ENCODE measurements at regions not wholly inside any gene's neighbourhood (a gene's known extent, or its start where the extent isn't known, plus 50 kb on each side); places are given as distances from the start of the nearest gene placed in this dataset.
"Not testable (repeated sequence)": the region's sequence is repeated elsewhere in the genome, so short reads cannot be mapped to it uniquely, and the experiment has no call there.

DNA sequence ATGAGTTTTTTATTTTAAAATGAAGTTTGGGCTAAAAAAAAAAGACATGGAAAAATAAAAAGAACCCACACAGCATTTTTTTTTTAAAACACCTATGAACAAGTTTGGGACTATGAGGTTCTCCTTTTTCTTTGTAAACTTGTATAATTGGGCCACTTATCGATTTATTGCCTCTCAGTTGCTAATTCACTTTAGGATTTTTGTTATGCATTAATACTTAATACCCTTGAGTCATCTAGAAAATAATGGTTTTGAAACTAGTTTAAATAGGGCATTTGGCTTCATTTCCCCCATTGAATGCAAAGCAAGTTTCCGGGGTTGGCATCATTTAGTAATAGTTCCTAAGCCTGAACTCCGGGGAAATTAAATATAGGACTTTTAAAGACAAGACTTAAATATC is 312.8 kb upstream of the RGS6 start:
- no peak for DNase-seq

DNA sequence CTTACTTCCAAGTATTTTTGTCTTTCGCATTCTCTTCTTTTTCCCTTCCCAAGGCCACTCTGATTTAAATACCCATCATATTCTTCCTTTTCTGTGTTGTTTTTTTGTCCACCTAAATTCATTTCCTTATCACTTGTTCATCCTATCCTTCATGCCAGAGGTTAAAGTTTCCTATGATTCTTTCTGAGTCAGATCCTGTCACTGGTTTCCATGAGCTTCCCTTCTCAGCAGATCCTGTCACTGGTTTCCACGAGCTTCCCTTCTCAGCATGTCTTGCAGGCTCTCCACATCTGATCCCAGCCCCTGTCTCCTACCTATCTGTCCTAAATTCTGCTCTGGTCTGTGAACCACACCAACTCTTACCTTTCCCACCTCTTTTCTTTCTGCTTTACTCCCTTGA is 311.8 kb upstream of the RGS6 start:
- no peak for DNase-seq

DNA sequence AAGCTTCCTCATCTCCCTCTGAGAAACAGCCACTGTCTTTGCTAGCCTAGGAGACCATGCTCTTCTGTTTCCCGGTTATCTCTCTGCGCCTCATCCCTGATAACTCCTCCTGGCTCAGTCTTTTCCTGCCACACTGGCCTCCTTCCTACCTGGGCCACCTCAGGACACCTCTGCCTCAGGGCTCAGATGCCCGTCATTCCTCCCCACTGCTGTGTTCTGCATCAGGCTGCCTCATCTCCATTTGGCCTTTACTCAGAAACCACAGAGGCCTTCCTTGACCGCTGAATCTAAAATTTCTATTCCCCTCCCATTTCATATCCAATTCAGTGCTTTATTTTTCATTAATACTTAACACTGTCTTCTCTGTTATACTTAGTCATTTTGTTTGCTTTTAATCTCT is 311.0 kb upstream of the RGS6 start:
- no peak for DNase-seq

DNA sequence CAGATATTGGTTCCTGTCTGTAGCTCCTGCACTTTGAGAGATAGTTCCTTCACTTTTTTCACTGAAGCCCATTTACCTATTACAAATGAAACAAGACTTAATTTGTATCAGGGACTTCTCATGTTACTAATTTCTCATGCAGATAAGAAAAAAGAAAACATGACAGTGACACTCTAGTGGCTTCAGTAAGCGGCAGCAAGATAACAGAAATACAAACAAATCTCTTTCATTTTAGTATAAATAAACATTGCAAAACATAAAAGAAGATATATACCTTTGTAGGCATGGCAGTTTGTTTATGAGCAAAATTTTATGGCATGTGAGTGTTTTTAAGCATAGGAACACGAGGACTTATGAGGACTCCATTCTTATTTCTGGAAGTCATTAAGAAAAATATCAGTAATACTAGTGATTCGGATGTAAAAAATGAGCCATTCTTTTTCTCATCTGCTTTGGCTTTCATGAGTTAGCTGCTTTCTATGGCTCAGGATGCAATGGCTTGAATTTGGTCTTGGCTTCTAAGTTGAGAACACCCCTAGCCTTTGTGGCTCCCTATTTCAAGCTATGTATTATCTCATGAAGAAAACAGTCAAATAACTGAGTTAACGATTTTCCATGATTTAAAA is 310.1 kb upstream of the RGS6 start:
- DNase-seq: no peak

DNA sequence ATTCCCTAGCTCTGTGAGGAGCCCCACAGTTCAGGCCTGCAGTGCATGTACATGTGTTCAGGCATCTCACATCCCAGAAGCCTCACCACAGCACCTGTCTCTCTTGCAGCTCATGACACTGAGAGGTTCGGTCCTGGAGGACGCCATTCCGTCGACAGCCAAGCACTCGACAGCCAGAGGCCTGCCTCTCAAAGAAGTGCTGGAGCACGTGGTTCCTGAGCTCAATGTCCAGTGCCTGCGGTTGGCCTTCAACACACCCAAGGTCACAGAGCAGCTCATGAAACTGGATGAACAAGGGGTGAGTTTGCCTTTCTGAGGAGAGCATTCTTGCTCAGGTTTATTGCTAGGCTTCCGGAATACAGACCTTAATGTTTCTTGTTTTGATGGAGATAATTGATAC is 308.3 kb upstream of the RGS6 start:
- no peak for DNase-seq

DNA sequence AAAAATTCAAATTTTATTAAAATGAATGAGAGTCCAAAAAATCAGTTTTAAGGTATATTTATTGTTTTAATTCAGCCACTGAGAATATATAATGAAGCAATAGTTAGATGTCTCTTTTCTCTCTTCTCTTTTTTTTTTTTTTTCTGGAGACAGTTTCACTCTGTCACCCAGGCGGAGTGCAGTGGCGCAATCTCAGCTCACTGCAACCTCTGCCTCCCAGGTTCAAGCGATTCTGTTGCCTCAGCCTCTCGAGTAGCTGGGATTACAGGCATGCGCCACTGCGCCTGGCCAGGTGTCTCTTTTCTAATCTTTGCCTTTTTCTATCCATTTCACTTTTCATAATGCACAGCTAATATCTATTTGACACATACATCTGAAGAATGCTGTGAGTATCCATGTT is 307.1 kb upstream of the RGS6 start:
- no peak for DNase-seq

DNA sequence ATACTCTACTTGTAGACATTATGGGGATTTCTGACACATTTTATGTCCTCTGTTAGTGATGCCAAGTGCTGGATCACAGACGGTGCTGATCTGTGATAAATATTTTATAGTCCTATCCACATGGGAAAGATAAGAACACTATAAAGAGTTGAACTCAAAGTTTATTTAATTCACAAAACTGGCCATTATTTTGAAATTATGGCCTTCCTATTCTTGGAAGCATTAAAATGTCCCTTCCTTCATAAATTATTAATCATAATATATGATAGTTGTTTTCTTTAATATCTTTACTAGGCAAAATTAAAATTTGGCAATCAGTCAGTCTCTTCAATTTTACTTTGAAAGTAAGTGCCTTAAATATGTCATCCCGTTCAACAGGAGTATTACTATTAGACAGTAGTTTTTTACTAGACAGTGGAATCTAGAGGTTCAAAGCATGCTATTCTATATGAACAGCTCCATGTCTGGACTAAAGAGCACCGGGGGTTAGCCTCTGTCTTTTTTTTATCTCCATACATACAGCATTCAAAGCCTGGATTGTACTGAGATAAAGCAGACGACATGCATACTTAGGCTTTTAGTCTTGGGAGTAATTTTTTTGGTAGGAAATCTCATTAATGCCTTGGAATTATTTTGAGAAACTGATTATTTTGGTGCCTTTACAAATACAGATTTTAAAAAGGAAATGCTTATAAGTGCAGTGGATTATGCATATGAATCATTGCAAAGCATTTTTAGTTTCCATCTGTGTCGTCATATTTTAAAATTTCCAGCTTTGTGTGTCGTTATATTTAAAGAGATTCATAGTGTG is 306.1 kb upstream of the RGS6 start:
- no peak for DNase-seq

DNA sequence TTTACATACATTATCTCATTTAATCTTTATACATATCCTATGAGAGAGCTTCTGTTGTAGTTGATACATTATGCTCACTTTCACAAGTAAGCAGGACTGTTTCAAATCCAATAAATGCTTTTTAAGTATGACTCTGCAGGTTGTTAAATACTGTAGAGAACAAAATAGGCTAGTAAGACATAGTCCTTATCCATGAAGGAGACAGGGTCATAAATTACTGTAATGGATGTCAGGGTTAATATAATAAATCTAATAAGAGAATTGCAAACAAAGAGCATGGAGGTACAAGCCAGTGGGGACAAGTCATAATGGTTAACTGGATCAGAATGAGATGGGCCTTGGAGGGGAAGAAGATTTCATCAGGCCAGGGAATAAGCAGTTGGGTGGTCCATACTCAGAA is 303.8 kb upstream of the RGS6 start:
- no peak for DNase-seq

DNA sequence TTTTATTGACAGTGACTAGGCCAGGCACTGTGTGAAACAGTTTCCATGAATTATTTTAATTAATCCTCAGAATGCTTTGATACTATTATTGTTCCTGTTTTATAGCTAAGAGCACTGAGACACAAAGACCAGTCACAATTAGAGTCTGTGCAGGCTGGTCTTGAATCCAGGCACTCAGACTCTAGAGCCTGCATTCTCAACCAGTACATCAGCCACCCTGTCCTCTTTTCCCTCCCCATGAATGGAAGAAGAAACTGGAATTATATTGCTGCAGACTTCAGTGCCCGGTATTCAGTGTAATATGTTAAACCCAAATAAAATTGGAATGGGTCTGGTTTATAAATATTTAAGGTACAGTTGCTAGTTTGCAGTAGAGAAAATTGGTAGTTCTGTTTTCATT is 303.0 kb upstream of the RGS6 start:
- DNase-seq: no peak

DNA sequence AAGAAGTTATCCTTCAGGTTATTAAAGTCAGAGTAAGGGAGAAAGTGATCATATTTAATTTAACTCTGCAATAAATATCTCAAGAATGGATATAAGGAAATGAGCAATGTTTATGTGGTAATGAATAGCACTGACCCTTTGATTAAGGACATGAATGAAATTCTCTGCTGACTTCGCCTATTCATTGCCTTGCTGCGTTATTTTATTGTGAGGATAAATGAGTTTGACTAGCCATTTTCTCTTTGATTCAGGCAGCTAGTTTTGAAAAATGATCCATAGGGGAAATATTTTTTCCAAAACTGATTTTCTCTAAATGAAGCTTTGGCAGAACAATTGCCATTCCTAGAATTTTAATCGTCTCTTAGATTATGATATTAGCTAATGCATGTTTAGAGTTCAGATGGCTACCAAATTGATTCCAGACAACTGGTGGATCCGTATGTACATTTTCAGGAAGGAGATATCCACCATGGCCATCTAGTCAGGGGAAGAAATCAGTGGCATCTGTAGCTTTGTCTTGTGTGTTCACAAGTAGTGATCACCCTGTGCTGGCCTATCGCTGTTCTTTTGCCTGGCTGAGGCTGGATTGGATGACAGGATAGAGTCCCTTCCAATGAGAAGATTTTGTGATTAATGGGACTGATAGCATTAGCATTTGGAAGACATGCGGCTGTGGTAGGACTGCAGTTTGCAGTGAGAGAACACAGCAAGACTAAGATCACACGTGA is 302.3 kb upstream of the RGS6 start:
- DNase-seq: no peak

DNA sequence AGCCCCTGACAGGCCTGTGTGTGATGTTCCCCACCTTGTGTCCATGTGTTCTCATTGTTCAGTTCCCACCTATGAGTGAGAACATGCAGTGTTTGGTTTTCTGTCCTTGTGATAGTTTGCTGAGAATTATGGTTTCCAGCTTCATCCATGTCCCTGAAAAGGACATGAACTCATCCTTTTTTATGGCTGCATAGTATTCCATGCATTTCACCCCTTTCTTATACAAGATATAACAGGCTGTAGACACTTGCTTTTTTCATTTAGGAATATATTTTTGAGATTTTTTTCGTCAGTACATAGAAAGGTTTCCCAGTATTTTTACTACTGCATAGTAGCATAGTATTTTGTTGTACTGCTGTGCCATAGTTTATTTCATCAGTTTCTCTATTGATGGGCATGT is 301.2 kb upstream of the RGS6 start:
- not testable (repeated sequence) for DNase-seq

DNA sequence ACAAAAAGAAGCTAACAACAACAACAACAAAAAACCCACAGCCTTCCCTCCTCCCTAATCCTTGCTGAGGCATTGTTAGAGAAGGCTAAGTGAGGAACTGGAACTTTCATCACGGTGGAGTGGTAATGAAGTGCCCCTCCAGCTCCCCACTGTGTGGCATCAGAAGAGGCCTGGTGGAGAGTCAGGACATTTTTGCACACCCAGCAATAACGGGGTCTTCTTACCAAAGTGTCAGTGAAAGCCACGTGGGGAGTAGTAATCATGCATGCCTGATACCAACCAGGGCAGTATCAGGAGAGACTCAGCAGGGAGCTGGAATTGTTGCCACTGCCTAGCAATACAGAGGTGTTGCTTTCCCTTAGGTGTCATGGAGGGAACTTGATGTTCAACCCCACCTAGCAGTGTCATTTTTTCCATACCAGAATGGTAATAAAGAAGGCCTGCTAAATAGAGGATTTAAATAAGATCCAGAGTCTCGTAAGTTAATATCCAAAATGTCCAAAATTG is 299.7 kb upstream of the RGS6 start:
- no peak for DNase-seq

DNA sequence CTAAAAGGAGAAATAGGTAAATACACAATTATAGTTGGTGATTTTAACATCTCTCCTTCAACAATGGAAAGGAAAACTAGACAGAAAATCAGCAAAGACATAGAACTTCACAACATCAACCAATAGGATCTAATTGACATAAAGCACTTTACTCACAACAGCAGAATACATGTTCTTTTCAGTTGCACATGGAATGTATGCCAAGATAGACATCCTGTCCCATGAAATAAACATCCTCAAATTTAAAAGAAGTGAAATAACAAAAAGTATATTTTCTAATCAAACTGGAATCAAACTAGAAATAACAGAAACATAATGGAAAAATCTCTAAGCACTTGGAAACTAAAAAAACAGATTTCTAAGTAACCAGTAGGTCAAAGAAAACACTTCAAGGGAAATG is 296.2 kb upstream of the RGS6 start:
- DNase-seq: no peak

DNA sequence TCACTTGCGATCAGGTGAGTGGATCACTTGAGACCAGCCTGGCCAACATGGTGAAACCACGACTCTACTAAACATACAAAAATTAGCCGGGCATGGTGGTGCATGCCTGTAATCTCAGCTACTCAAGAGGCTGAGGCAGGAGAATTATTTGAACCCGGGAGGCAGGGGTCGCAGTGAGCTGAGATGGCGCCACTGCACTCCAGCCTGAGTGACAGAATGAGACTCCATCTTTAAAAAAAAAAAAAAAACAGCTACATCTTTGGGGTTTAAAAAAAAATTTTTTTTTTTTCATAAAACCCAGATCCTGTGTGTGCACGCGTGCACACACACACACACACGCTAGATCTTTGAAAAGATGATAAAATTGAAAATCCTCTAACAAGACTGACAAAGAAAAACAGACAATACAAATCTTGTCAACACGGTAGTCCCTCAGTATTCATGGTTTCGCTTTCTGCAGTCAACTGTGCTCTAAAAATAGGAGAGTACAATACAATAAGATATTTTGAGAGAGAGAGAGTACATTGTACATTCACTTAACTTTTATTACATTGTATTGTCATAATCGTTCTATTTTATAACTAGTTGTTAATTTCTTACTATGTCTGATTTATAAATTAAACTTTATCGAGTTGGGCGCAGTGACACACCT is 295.3 kb upstream of the RGS6 start:
- no peak for DNase-seq

DNA sequence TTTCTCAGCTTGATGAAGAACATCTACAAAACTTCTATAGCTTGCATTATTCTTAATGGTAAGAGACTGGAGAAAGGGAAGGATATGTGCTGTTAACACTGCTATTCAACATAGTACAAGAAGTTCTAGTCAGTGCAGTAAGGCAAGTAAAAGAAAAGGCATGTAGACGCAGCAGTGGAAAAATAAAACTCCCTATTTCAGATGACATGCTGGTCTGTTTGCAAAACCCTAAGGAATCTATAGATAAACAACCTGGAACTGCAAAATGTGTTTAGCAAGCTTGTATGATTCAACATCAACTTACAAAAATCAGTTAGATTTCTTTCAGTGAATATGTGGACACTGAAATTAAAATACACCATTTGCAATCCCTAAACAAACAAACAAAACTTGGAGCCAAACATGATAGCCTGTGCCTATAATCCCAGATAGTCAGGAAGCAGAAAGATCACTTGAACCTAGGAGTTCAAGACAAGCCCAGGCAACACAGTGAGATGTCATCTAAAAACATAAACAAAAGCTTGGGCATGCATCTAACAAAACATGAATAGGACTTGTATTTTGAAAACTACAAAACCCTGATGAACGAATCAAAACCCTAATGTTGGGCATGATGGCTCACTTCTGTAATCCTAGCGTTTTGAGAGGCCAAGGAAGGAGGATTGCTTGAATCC is 293.6 kb upstream of the RGS6 start:
- DNase-seq: no peak

DNA sequence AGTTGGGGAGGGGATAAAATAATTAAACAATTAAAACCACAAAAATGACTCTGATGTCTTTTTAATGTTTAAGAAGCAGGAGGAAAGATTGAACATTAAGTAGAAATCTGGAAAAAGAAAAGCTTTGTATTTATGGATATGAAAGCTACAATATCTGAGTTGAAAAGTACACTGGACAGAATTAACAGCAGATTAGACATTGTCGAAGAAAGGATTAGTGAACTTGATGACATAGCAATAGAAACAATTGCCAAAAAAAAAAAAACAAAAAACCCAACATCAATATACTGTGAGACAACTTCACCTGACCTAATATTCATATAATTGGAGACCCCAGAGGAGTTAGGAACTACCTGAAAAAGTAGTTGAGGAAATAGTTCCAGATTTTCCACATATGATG is 289.5 kb upstream of the RGS6 start:
- no peak for DNase-seq

DNA sequence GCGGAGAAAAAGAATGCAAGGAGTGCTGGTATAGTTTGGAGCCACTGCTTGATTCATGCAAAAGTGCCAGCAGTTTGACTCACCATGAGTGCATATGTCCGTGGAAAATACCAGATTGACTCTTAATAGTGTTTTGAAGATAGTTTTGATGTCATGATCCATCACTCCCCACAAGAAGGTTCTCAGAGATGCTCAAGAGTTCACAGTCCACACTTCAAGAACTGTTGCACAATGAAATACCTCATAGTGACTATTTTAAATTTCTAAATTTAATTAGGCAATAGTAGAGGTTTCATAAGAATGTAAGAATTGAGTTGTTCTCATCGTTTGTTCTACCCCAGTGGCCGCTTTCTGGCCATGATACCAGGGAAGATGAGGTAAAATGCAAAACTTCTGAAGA is 286.6 kb upstream of the RGS6 start:
- no peak for DNase-seq

DNA sequence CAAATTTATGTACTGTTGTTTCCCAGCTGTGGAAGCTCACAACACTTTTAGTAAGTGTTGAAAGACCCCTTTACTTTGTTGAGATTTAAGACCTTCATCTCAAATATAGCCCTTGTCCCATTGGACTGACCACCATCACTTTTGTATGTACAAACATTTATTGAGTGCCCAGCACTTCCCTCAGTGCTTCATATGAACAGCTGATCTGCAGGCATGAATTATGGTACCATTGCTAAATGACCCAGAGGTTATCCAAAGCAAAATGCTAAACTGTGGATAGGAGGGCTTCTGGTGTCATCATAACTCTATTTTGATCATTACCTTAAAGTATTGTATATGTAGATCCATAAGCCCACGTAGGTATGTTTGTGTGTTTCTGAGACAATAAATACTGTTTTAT is 285.7 kb upstream of the RGS6 start:
- DNase-seq: no peak

DNA sequence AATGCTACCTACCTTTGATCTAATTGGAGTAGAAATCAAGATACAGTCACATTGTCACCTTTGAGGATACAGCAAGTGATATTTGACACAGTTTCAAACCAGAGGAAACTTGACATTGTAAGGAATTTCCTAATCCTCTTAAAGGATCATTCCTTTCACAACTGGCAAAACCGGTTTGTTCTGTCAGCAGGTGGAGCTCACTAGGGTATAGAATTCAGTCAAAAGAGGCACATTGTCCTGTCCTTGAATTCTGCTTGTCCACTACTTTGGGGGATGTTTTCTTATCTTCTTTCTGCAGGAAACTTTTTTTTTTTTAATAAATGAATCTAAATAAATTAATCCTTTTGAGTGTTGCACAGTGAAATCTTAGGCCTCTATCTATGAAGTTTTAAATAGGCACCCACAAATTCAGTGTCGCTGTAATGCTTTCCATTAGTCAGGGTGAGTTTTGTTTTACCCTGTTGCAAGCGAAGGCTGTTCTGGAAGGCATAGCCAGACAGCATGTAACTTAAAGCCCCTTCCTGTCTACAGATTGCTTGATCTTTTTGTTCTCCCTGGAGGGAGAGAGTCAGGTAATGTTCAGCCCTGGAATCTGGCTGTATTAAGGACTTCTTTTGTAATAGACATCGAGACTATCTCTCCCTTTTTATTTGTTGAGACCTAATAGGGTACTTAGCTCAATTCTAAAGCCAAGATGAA is 285.0 kb upstream of the RGS6 start:
- DNase-seq: peak; percentile 19

DNA sequence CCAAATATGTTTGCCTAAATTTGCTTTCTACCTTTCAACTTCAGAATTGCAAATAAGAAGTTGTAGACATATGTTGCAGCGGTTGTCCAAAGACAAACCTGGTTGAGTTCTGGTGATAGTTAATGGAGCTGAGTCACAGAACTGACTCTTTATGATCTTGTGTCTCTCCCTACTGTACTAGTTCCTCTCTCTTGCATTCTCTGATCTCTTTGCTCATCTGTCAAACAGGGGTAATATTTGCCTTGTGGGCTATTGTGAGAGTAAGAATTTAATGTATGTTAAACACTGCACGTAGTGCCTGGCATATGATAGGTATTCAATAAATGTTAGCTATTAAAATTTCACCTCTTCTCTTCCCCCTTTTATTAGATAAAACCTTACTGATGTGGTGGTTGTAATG is 283.5 kb upstream of the RGS6 start:
- no peak for DNase-seq

DNA sequence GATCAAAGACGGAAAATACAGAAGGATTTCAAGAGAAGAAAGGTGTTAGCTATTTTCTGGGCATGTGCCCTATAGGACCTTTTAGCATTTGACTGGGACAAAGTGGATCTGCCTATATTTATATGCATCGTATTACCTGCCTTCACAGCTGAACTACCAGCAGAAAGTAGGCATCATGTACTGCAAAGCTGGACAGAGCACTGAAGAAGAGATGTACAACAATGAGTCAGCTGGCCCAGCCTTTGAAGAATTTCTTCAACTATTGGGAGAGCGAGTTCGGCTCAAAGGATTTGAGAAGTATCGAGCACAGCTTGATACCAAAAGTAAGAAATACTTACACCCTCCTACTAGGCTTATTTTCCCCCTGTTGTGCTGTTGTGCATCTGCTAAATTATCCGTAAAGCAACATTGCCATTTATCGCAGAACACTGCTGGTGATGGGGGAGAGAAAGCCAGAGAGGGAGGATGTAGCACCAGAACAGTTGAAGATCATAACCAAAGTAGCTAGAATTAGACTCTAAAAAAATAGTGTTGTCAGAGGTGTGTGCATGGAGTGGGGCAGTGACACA is 282.0 kb upstream of the RGS6 start:
- no peak for DNase-seq

DNA sequence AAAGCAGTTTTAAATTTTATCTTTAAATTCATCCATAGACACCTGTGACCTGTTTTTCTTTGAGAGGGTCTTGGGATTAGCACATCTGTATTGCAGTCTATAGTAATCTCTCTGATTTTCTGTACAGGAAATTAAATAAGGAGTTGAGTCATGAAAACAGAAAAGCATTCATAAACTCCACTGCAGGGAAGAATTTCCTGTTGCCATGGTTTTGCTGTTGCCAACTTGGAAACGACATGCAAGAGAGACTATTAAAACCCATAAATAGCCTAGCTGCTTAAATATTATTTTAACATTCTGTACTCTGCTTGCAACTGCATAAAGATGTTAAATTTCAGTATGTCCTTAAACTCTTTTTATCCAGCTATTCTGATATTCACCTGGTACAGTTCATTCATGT is 281.0 kb upstream of the RGS6 start:
- DNase-seq: no peak

All from NCI-H146 (cell line).